ENCODE measurements at regions not wholly inside any gene's neighbourhood (a gene's known extent, or its start where the extent isn't known, plus 50 kb on each side); places are given as distances from the start of the nearest gene placed in this dataset.

DNA sequence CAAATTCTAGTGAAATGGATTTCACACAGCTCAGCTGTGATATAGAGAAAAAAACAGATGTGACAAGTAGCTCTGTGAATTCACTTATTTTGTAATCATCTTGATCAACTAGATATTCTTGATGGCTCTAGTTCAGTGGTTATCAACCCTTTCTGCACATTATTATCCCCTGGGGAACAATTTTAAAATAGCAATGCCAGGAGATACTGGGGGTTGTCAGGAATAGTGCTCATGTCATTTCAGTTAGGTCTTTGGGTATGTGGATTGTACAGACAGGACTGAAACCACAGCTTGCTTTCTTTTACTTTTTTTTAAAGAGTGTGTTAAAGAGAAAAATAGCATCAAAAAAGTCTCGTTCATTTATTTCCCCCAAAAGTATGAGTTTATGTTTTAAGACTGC lies 269.0 kb upstream of the PDGFD start:
- DNase-seq (ENCODE audit: low read depth) = no peak

DNA sequence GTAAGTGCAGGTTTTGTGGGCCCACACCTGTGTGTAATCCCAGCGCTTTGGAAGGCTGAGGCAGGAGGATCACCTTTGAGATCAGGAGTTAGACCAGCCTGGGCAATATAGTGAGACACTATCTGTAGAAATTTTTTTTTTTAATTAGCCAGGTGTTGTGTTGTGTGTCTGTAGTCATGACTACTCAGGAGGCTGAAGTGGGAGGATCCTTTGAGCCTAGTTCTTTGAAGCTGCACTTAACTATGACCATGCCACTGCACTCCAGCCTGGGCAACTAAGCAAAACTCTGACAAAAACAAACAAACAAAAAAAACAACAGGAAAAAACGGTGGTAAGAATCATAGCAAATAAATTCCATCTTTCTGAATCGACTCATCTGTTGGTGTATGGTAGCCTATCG lies 268.6 kb upstream of the PDGFD start:
- DNase-seq (ENCODE audit: low read depth) = no peak

DNA sequence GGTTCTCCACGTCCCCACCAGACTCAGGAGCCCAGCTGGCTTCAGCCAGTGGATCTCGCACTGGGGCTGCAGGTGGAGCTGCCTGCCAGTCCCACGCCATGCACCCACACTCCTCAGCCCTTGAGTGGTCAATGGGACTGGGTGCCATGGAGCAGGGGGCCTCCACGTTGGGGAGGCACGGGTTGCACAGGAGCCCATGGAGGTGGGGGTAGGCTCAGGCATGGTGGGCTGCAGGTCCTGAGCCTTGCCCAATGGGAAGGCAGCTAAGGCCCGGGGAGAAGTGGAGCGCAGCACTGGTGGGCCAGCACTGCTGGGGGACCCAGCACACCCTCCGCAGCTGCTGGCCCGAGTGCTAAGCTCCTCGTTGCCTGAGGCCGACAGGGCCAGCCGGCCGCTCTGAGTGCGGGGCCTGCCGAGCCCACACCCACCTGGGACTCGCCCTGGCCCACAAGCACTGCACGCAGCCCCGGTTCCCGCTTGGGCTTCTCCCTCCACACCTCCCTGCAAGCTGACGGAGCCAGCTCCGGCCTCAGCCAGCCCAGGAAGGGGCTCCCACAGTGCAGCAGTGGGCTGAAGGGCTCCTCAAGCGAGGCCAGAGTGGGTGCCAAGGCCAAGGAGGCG lies 258.5 kb upstream of the PDGFD start:
- no peak for DNase-seq (ENCODE audit: low read depth)

DNA sequence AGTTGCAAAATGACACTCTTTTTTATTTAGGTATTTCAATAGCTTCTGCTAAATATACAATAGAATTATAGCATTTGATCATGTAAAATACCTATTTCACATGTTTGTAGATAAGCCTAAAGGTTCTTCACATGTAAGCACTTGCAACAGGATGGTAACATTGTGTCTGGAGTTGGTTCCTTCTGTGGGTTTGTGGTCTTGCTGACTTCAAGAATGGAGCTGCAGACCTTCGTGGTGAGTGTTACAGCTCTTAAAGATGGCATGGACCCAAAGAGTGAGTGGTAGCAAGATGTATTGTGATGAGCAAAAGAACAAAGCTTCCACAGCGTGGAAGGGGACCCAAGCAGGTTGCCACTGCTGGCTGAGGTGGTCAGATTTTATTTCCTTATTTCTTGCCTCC lies 246.4 kb upstream of the PDGFD start:
- DNase-seq (ENCODE audit: low read depth) = no peak

DNA sequence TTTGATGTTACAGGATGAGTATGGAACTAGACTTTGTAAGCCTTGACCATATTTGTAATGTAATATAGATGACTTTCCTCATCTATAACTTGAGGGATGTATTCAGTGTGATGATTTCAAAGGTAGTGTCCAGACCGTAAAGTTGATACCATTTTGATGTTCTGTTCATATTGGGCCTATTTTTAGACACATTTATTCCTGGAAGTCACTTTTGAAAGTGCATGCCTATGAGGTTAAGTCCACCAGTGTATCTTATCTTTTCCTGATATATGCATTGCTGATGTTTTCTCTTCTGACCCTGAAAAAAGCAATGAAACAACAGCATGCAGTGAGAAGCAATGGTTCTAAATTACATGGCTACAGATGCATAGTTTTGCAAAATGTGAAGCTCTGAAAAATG lies 244.7 kb upstream of the PDGFD start:
- DNase-seq (ENCODE audit: low read depth) = no peak

DNA sequence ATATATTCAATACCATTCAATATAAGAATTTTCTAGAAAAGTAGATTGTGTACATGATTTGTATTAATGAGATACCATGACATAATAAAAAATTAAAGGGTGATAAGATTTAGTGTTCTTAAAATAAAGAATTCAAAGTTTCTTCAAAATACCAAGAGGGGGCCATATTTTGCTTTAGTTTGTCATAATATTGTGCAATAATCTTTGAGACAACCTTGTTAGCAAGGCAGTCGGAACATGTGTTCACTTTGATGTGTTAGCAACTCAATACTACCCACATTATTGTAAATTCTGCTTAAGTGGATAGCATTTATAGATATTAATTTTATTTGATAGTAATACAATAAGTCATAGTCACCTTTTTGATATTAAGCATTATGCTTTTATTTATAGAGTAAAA lies 241.3 kb upstream of the PDGFD start:
- no peak for DNase-seq (ENCODE audit: low read depth)

DNA sequence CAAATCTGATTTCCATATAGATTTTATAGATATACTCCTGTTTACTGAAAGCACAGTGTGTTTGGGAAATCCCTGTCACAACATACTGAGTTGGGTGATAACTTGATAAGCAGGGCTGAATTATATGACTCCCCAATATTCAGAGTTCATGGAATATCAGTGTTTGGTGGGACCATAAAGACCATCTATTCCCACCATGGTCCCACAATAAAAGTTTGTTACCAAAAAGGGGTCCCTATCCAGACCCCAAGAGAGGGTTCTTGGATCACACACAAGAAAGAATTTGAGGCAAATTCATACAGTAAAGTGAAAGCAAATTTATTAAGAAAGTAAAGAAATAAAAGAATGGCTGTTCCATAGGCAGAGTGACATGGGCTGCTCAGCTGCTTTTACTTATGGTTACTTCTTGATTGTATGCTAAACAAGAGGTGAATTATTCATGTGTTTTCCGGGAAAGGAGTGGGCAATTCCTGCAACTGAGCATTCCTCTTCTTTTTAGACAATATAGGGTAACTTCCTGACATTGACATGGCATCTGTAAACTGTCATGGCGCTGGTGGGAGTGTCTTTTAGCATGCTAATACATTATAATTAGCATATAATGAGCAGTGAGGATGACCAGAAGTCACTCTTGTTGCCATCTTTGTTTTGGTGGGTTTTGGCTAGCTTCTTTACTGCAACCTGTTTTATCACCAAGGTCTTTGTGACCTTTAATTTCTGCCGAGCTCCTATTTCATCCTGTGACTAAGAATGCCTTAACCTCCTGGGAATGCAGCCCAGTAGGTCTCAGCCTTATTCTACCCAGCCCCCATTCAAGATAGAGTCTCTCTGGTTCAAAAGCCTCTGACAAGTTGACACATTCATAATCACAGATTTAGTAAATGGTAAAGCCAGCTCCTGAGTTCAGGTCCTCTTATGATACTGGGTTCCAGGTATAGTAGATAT lies 240.6 kb upstream of the PDGFD start:
- no peak for DNase-seq (ENCODE audit: low read depth)

DNA sequence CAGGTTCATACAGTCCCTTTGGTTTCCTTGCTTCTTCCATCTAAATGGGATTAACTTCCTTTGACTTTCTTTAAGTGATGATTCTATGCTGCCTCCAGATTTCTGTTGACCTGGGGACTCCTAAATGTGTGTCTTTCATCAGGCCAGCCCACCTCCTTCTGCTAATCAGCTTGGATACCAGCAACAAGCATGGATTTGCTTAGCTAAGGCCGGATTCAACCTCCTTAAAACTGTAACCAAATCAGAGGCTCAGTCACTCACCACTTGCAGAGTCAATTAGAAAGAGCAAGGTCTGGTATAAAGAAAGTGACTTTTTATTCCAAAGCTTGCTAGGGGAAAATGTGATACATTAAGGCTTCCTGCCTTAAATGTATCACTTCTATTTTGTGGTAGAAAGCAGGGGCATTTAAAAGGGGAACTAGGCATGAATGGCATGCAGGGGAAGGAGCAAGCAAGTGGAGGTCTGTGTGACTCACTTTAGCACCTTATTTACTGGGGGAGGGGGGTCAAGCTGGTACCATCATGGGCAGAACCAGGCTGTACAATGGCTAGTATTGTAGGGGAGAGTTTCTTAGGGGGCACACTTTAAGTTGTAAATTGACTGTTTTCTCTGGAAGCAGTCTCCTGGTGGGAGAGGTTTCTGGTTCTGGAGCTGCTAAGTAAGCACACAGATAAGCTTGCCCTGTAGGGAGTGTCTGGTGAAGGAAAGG lies 239.0 kb upstream of the PDGFD start:
- DNase-seq (ENCODE audit: low read depth) = no peak

DNA sequence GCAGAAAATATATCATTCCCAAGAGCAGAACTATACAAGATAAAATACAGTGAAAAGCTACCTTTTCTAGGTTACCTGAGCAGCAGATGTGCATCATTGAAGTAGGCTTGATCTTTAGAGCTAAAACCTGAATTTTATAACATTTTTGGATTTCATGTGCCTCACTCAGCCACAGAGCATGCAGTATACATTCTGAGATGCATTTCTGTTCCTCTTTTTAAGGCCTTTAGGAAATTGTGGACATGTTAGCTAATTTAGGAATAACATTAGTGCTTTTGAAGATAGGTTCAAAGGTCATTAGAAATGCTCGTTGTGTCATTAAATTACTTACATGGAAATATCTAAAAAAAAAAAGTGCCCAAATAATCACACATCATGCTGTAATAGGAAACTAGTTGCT lies 230.6 kb upstream of the PDGFD start:
- DNase-seq (ENCODE audit: low read depth) = no peak

DNA sequence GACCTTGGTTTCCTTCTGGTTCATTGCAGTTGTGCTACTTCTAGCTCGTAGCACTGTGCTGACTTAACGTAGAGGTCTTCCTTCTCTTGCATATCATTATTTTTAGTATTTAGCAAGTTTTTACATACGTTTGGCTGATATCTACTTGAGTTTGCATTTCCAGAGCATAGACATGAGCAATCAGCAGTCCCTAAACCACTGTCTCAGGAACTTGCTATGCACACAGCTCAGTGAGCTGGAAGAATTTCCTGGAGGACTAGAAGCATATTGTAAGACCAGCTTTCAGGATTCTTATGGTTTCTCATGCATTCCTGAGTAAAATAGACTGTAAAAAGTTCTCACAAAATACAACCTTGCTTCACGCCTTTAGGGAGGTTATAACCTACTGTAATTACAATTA lies 226.7 kb upstream of the PDGFD start:
- peak; percentile 41 for DNase-seq (ENCODE audit: low read depth)

DNA sequence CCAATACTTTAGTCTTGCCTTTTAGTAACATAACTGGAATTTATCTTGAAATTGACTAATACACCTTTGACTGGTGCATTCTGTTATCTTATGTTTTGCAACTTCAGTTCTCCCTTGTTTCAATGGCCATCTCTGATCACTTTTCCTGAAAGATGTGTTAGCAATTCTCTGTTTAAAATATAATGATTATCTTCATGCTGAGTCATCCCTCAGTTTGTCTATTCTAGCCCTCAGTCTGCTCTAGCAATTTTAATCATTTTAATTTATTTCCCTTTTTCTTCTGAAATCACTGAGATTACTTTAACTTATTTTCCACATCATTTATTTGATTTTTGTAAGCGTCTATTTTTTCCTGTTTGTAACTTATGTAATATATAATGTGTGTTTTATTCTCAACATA lies 221.9 kb upstream of the PDGFD start:
- no peak for DNase-seq (ENCODE audit: low read depth)

DNA sequence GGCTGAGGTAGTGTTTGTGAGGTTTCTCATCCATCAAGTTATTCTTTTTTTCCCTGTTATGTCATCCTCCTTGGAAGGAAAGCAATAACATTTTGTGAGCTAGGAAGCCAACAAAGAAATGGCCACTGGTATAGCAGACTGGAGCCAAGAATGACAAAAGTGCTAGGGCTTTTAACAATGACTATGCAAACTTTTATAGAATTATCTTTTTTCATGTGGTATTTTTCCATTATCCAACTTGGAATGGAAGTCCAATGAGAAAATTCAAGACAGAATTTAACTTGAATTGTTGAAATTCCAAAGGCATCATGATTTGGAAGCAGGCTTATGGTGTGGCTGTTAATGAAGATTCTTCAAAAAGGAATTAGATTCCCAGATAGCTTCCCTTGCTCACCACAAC lies 216.4 kb upstream of the PDGFD start:
- DNase-seq (ENCODE audit: low read depth) = no peak

DNA sequence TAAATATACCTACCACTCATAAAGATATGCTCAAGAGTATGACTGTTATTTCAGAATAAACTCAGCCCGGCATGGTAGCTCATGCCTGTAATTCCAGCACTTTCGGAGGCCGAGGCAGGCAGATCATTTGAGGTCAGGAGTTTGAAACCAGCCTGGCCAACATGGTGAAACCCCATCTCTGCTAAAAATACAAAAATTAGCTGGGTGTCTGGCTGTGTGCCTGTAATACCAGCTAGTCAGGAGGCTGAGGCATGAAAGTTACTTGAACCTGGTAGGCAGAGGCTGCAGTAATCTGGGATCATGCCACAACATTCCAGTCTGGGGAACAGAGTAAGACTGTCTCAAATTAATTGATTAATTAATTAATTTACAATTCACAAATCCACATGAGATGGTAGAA lies 208.2 kb upstream of the PDGFD start:
- no peak for DNase-seq (ENCODE audit: low read depth)

DNA sequence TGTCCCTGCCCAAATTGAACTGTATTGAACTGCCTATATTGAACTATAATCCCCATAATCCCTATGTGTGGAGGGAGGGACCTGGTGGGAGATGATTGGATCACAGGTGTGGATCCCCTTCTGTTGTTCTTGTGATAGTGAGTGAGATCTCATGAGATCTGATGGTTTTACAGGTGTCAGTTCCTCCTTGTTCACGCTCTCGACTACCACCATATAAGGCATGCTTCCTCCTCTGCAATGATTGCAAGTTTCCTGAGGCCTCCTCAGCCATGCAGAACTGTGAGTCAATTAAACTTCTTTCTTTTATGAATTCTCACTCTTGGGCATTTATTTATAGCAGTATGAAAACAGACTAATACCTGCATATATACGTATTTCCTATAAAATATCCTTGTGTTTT lies 206.5 kb upstream of the PDGFD start:
- no peak for DNase-seq (ENCODE audit: low read depth)

DNA sequence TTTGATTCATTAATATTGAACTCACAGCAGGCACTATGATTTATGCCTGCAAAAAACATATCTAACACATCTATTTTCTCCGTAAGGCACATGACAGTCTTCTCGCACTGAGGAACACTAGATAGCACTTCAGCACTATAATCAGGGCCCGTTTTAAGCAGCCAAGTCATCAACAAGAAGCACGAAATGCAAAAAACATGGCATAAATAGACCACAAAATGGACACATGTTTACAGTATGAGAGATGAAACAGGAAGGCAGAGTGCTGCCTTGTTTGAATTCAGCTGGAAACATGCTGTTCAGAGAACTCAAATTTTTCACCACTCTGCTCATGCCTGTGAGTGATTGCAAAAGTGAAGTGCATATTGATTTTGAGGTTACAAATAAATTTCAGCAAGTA lies 205.8 kb upstream of the PDGFD start:
- no peak for DNase-seq (ENCODE audit: low read depth)

DNA sequence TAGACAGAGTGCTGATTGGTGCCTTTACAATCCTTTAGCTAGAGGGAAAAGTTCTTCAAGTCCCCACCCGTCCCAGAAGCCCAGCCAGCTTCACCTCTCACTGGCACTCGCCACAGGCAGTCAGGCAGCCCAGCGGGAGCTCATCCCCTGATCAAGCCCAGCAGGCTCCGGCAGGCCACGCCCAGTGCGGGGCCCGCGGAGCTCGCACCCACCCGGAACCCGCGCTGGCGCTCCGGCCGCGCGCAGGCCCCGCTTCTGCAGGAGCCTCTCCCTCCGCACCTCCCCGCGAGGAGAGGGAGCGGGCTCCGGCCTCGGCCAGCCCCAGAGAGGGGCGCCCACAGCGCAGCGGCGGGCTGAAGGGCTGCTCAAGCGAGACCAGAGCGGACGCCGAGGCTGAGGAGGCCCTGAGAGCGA lies 202.4 kb upstream of the PDGFD start:
- no peak for DNase-seq (ENCODE audit: low read depth)

DNA sequence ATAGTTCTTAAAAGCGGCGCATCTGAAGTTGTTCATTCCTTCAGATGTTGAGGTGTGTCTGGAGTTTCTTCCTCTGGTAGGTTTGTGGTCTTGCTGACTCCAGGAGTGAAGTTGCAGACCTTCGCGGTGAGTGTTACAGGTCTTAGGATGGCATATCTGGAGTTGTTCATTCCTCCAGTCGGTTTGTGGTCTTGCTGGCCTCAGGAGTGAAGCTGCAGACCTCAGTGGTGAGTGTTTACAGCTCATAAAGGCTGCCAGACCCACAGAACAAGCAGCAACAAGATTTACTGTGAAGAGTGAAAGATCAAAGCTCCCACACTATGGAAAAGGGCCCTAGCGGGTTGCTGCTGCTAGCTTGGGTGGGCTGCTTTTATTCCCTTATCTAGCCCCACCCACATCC lies 201.7 kb upstream of the PDGFD start:
- DNase-seq (ENCODE audit: low read depth) = no peak

DNA sequence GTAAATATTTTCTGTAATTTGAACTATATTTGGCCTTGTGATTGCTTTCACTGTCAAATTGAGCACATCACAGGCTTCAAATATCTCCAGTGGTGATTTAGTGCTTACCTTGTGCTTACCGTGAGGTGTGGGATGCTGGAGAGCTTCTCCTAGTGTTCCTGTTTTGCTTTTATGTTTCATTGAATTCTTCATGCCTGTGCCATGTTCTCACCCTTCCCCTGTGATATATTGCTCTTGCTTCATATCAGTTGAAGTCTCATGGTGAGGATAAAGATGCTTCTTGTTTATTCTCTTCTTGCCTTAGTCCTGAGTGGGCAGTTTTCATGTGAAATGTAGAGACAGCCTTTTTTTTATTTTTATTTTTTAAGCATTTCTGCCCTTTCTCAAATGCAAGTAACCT lies 198.0 kb upstream of the PDGFD start:
- DNase-seq (ENCODE audit: low read depth) = no peak

DNA sequence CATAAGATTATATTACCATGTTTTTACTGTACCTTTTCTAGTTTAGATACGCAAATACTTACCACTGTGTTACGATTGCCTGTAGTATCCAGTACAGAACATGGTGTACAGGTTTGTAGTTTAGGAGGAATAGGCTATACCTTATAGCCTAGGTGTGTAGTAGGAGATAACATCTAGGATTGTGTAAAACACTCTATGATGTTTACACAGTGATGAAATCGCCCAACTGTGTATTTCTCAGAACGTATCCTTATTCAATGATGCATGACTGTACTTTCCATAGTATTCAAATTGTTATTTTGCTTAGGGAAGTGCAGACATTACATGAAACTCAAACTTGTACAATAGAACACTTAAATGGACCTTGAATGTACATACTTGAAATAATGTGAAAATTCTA lies 188.1 kb upstream of the PDGFD start:
- no peak for DNase-seq (ENCODE audit: low read depth)

DNA sequence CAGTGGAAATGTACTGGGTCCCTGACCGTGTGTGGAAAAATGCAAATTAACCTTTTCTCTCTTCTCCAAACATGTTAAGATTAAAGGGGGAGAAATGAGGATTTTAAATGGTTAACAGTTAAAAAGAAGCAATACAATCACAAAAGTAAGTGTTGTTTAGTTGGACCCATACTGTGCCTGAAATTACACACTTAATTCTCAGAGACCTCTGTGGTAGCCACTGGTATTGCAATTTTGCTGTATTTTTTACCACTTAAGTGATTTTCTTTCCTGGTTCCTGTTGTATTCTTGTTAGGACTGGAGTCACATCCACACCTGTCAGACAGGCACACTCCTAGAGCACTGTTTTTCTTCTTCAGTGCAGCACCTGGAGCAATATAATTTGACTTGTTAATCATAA lies 179.6 kb upstream of the PDGFD start:
- no peak for DNase-seq (ENCODE audit: low read depth)

DNA sequence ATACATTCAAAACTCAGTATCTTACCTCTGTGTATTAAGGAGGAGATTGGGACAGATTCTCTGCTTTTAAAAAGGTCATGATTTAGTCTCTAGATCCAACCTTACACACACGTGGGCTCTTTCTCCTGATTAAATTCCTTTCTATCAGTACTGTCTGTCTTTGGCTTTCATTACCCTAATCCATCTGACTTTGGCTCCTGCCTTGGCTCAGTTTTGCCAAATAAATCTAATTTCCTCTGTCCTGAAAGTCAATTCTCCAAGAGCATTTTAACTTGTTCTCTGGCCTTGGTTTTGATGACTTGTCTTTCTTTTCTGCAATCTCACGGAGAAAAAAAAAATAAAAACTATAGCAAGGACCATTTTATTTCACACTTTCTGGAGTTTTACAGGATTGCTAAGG lies 176.6 kb upstream of the PDGFD start:
- DNase-seq (ENCODE audit: low read depth) = no peak

DNA sequence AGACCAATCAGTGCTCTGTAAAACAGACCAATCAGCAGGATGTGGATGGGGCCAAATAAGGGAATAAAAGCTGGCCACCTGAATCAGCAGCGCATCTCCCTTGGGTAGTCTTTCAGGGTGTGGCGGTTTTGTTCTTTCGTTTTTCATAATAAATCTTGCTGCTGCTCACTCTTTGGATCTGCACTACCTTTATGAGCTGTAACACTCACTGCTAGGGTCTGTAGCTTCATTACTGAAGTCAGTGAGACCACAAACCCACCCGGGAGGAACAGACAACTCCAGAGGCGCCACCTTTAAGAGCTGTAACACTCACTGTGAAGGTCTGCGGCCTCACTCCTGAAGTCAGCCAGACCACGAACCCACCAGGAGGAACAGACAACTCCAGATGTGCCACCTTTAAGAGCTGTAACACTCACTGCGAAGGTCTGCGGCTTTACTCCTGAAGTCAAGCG lies 175.5 kb upstream of the PDGFD start:
- no peak for DNase-seq (ENCODE audit: low read depth)

DNA sequence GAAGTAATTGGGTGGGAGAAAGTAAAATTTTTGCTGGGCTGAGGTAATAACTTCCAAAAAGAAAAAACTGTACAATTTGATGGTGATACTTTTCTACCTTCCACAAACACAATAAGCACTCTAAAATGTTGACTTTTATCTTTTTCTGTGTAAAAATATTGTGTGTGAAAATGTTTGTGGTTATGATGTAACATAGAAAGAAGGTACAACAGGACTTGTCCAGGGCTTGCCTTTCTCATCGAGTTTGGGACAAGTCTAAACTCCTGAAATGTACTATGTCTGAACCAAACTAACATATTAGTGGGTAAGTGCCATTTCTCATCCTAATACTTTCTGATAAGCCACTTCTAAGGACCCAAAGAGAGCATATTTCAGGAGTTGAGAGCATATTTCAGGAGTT lies 174.2 kb upstream of the PDGFD start:
- peak; percentile 4 for DNase-seq (ENCODE audit: low read depth)

All from EH (cell line).